C1 segment of cervical spinal cord (tissue), 14 donors: ENCODE measurements at regions not wholly inside any gene's neighbourhood (a gene's known extent, or its start where the extent isn't known, plus 50 kb on each side); places are given as distances from the start of the nearest gene placed in this dataset.
A peak's percentile ranks its signal among the peaks of the same experiment; 100 is the strongest.
"Not testable (repeated sequence)": the region's sequence is repeated elsewhere in the genome, so short reads cannot be mapped to it uniquely, and the experiment has no call there.

ENCODE experiments used
- DNase-seq, 14 donors: peaks; one replicate each; lab custom pipeline; 2025; lab: John Stamatoyannopoulos, UW

DNA sequence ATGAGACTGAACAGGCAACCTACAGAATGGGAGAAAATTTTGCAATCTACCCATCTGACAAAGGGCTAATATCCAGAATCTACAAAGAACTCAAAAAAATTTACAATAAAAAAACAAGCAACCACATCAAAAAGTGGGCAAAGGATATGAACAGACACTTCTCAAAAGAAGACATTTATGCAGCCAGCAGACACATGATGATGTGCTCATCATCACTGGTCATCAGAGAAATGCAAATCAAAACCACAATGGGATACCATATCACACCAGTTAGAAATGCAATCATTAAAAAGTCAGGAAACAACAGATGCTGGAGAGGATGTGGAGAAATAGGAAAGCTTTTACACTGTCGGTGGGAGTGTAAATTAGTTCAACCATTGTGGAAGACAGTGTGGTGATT lies 51.7 kb upstream of the PAXBP1 start:
- not testable (repeated sequence) for DNase-seq

DNA sequence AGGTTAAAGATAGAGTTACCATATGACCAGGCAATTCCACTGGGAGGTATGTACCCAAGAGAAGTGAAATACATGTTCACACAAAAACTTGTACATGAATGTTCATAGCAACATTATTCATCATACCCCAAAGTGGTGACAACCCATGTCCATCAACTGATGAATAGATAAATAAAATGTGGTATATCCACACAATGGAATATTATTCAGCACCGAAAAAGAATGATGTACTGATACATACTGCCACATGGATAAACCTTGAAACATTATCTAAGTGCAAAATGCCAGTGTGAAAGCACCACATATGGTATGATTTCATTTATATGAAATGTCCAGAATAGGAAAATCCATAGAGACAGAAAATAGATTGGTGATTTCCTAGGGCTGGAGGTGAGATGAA lies 53.4 kb upstream of the PAXBP1 start:
- no peak for DNase-seq

DNA sequence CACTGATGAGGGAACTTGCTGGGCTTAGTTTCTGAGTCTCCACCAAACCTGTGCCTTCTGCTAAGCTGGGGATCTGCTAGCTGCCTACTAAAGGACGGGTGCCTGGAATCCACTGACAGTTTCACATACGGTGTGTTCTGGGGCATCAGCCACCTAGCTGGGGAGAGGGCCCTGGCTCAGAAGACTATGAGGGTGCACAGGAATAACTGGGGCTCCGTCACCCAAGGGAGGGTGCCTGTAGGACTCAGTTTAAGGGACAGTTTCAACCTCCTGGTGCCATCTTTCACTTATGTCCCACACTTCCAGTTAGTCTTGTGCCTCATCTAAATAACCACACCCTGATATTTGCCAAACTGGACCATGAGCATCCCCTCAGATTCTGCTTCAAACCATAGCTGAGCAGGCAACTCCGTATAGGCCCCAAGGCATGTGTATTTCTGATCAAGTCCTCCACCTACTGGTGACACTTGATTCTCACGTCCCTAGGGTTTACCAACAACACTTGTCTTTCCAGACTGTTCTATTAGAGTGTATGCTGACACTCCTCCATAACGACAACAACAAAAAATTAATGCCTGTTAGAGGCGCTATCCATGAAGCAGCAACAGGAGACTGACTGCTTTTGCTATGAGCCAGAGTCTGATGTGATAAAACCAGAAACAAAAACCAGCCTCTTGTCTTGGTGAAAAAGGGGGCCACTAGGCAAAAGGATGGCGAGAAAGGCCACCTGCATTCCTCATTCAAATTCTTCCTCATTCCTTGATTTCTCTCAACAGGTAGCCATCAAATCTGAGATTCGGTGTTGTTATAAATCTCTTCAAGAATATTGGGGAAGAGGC lies 55.0 kb upstream of the PAXBP1 start:
- DNase-seq = peak in 6 of 14 donors; percentile 11 to 34 (median 17)

DNA sequence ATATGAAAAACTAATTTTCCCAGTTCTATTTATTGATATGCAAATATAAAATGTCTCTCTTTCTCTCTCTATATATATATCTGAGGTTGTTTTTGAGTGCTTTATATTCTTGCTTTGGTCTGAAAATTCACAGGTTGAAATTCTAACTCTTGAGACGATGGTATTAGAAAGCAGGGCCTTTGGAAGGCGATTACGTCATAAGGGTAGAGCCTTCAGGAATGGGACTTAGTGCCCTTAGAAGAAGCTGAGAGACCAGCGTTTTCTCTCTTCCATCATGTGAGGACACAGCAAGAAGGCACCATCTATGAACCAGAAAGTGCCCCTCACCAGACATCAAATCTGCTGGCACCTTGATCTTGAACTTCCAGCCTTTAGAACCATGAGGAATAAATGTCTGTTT lies 57.4 kb upstream of the PAXBP1 start:
- DNase-seq = no peak

DNA sequence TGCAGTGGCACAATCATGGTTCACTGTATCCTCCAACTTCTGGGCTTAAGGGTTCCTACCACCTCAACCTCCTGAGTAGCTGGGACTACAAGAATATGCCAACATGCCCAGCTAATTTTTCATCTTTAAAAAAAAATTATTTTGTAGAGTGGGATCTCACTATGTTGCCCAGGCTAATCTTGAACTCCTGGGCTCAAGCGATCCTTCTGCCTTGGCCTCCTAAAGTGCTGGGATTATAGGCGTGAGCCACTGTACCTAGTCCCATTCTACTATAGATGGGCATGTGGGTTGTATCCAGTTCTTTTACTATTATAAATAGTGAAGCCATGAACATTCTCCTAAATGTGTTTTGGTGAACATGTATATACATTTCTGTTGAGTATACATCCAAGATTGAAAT lies 57.9 kb upstream of the PAXBP1 start:
- DNase-seq = no peak

DNA sequence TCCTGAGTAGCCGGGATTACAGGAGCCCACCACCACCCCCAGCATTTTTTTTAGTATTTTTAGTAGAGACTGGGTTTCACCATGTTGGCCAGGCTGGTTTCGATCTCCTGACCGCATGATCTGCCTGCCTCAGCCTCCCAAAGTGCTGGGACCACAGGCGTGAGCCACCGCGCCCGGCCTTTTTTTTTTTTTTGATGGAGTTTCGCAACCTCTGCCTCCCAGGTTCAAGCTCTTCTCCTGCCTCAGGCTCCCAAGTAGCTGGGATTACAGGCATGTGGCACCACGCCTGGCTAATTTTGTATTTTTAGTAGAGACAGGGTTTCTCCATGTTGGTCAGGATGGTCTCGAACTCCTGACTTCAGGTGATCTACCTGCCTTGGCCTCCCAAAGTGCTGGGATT lies 60.2 kb upstream of the PAXBP1 start:
- DNase-seq = not testable (repeated sequence)

DNA sequence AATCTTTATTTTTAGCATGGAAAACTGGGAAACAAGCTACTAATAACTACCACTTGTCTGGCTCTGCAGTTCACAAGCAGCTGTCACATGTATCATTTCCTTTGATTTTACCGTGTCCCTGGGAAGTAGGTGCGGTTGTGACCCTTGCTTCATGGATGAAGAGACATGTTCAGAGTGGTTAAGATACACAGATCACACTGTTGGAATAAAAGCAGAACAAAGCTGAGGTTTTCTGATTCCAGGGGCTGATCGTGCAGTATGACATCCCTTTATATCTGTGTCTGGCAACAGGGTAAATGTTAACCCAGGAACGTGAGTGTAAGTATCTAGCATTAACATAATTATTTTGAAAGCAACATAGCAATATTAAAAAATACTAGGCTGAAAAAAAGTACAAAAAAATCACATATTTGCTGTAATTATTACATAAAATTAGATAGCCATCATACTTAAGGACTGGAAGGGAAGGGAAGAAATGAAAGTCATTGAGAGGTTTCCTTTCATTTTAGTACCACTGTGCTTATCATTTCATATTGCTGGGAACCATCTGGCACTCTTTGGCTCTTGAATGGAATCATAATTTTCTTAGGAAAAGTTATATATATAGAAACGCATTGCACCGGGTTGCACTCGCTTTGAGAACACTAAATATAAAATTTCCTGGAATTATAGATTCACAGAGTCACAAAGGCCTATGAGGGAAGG lies 62.8 kb upstream of the PAXBP1 start:
- no peak for DNase-seq

DNA sequence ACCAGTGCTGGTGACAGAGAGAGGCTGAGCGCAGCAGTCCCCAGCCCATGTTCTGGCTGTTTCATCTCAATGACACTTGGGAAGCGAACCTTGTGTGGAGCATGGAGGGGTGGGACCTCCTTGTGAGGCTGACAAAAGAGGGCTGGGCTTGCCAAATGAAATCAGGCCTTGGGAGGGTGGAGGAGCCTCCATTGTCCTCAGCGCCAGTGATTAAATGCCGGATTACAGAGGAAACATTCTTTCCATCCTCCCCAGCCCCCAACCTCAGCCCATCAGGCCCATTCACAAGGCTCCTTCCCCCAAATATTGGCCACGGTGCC lies 63.3 kb upstream of the PAXBP1 start:
- DNase-seq = peak in 3 of 14 donors; percentile 4 to 15 (median 8)

DNA sequence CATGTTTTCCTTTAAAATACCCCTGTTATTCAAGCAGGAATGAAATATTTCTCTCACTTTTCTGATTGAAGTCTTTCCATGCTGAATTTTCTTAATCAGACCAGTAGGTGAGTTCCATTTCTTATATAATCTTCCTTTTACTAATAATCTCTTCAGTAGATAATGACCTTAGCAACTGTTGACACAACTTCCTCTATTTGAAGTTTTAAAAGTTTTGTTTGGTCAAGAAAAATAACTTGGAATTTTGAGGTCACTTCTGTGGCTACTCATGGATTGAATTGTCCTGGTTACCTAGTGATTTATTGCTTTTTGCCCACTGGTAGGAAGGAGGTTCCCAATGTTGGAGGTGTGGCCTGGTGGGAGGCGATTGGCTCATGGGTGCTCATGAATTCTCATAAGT lies 70.6 kb upstream of the PAXBP1 start:
- no peak for DNase-seq

DNA sequence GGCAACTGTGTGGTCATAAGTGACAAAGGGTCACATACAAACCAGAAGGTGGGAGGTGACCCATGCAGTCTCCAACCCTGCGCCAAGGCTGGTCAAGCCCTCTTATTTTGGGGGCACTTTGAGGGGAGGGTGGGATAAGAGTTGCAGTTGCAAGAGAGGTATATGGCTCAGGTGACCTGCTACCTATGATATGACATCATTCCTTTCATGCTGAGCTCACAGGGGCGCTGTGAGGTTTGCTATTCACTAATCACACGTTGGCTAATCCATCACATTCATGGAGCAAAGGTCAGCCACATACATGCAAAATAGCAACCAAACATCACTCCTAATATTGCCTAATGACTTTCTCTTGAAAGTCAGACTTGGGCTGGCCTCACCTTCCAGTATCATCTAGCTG lies 72.0 kb upstream of the PAXBP1 start:
- DNase-seq = no peak

DNA sequence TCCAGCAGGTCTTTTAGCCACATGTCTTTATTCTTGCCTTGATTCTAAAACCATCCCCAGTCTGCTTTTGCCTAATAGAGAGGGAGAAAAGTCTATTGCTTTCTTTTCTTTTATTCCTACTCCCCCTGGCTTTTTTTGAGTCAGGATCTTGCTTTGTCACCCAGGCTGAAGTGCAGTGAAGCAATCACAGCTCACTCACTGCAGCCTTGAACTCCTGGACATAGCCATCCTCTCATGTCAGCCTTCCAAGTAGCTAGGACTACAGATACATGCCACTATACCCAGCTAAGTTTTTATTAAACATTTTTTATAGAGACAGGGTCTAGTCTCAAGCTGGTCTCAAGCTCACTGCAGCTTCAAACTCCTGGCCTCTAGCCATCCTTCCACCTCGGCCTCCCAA lies 72.5 kb upstream of the PAXBP1 start:
- DNase-seq = no peak

DNA sequence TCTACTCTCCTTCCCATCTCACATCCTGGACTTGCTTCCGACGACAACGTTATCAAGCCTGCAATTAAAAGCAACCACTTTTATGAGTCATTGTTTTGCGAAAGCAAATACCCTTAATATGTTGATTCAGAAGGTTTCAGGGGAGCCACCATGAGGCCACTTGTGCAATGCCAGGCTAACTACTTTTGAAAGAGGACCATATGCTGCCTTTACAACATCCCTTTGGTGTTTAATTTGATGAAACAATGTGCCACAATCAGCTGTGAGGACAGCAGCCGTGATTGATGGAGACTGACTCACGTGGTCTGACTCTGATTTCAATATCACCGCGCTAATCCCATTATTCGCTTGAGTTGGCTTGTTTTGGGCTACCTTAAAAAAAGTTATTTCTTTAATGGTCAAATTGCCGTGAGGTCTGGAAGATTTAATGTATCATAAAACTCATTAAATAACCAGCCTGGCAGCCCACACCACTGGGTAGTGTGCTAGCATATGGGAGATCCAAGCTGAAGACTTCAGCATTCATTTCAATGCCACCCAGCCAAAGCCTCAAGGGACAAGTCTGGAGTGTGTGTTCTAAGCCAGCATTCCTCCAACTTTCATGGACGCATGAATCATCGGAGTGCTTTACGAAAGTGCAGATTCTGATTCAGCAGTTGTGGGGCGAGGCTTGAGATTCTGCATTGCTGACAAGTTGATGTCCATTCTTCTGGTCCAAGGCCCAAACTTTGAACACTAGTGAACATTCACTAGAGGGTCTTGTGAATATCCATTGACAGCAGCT lies 73.3 kb upstream of the PAXBP1 start:
- no peak for DNase-seq

DNA sequence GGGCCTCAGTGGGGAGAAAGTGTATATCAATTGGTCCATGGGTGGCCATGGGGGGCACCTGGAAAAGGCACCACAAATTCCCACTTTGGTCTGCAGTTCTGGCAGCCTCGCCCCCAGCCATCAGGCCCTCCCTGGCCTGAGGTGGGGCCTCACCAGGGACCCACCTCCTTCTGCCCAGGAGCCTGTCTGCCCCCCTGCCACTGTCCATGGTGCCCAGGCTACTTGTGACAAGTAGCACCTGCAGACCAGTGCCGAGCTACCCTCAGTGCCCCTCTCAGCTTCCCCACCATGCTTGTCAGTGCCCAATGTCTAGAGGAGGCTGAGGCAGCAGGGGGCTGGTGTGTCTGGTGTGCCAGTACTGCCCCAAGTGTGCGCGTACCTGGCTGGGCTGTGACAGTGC lies 87.1 kb upstream of the PAXBP1 start:
- DNase-seq = no peak

DNA sequence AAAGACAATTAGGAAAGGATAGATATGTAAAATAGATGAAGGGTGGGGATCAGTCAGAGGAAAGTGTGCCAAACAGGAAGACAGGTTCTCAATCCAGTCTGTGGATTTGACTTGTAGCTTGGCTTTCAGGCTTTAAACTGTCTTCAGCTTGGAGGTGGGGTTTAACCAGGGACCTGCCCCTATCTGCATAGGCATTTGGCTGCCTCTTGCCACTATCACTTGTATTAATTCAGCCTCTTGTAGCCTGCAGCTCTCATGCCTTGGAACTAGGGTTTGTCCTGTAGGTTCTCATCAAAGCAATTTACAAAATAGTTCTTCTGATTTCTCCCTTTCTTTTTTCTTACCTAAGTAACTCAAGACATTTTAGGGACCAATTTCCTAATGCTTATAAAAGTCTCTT lies 88.8 kb upstream of the PAXBP1 start:
- DNase-seq = no peak

DNA sequence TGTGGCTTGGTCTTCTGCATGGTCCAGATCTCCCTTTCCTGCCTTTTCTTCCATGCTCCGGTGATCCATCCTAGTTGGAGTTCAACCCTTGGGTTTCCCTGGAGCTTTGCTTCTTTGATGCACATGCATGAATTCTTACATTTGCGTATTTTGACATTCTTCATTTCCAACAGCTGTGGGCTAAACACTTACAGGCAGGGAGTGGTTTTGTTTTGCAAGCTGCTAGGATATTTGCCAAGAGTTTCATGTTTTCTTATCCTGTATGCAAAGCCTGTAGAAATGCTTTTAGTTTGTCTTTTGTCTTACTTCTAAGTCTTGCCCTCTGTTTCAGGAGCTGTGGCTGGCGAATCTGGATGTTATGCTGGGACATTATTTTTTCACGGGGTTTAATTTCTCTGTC lies 90.3 kb upstream of the PAXBP1 start:
- DNase-seq = no peak

DNA sequence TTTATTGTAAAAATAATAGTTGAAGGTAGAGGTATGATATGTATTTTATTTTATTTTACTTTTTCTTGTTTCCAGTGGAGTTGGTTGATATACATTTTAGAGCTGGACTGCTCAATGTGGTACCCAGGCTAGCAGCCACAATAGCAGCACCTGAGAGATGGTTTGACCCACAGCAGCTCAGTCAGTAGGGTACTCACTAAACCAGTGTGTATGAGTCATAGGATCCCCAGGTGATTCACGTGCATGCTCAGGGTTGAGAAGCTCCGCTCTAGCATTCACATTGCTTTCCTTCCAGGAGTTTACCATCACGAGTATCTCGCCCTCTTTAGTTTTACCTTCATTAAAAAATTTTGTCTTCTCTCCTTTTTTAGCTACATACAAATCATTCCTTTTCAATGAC lies 96.0 kb upstream of the PAXBP1 start:
- no peak for DNase-seq

DNA sequence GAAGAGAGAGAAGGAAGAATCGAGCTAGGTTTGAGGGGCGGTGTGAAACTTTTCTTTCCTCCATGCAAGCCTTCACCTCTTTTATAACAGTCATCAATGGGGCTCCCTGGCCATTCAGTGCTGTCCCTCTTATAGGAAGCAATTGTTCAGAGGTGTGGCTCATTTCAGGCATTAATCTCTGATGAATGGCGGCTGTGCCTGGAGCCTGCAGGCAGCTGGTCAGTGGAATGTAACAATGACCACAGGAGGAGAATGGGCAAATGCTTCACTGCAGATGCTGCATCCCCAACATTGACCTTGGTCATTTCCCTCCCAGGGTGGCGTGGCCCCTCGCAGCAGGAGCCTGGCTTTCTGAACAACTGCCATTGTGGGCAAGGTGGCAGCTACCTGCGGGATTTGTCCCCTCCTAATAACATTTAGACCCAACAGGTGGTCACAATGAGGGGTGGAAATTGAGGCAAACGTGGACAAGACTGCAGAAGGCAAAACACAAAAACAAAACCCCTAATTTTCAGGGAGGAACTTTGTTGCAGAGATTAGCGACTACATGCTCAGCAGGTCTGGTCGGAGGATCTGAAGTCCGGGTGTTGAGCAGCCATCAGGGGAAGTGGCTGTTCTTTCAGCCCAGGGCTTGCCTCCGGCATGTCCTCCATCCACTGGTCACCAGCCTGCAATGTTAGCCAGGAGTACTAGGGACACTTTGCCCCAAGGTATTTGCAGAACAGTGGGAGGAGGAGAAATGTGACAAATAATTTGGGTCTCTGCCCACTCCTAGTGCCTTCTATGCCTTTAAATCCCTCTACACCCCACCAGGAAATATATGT lies 97.3 kb upstream of the PAXBP1 start:
- DNase-seq = no peak

DNA sequence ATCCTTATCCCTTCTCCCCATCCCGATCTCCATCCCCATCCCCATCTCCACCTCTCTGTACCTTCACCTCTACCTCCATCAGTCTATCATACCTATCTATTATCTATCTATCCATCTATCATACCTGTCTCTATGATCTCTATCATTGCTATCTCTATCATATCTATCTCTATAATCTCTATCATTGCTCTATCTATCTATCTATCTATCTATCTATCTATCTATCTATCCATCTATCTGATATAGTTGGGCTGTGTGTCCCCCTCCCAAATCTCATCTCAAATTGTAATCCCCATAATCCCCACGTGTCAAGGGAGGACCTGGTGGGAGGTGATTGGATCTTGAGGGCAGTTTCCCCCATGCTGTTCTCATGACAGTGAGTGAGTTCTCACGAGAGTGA lies 97.9 kb upstream of the PAXBP1 start:
- DNase-seq = no peak

DNA sequence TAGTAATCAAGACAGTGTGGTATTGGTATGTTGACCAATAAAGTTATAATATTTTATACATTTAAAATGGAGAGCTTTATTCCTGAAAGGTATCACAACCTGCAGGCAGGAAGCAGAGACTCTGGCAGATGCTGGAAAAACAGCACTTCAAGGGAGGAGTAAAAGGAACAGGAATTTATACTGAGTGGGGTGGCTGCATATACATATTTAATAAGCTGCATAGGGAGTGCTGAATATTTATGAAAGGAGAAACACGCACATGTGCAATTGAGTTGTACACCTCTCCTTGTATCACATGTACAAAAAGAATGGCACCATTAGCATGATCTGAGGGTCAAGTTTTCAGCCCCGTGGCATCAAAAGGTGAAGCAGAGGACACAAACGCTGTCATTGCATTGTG lies 104.9 kb upstream of the PAXBP1 start:
- DNase-seq = no peak

DNA sequence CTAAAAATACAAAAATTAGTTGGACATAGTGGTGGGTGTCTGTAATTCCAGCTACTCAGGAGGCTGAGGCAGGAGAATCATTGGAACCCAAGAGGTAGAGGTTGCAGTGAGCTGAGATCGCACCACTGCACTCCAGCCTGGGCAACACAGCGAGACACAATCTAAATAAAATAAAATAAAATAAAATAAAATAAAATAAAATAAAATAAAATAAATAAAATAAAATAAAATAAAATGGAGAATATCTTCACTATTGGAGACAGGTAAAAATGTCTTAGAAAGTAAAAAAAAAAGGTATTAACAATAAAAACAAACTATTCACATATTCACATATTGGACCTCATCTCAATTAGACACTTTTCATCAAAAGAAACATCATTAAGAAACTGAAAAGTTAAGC lies 106.3 kb upstream of the PAXBP1 start:
- not testable (repeated sequence) for DNase-seq

DNA sequence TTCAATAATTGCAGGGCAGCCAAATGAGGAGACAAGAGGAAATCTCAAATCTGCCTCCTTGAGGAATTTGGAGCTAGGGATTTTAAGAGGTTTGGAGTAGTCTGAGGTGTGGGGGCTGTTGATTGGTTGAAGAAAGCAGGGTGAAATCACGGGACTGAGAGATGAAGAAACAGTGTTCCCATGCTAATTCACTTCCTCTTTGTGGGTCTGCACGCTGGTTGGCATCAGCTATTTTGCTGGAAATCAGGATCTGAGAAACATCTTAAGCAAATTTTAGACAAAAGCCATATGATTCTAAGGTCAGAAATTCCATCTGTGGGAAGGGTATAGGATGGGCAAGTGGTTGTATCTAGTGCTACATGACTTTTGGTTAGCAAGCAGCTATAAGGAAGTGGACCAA lies 107.1 kb upstream of the PAXBP1 start:
- DNase-seq = no peak

DNA sequence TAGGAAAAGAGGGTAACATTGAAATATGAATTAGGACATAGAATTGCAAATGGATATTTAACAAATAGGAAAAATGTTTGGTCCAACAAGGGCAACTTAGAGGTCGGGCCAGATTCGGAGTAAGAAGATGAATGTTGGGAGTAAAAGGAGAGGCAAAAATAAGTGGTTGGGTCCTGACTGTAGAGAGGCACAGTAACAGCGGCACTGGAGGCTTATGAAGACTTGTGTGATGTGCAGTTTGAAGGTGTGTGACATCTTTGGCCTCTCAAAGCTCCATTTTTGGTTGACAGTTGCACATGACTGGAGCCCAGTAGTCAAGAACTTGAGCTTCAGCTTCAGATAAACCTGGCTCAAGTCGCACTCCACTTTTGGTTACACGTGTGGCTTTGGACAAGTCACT lies 109.9 kb upstream of the PAXBP1 start:
- DNase-seq = no peak
